Testis (tissue), 2 donors: ENCODE measurements at regions not wholly inside any gene's neighbourhood (a gene's known extent, or its start where the extent isn't known, plus 50 kb on each side); places are given as distances from the start of the nearest gene placed in this dataset.

Experiments used
- DNase-seq: peaks from one replicate; pipeline ENCODE4 v3.0.0-alpha.2; 2019
- H3K27ac ChIP-seq, 2 donors: fragments of 200-600 bp; sonication (generic); one replicate each; pipeline ENCODE4 v1.5.1; 2019
- H3K27me3 ChIP-seq: fragments of 200-600 bp; sonication (generic); one replicate; pipeline ENCODE4 v1.5.1; 2019
- H3K36me3 ChIP-seq: fragments of 200-600 bp; sonication (generic); one replicate; pipeline ENCODE4 v1.5.1; 2017; ENCODE audit warnings: low read depth; ENCODE audit errors: missing control alignments
- H3K4me1 ChIP-seq: fragments of 200-600 bp; sonication (generic); one replicate; pipeline ENCODE4 v1.5.1; 2019
- H3K4me3 ChIP-seq, 2 donors: fragments of 200-600 bp; sonication (generic); one replicate each; pipeline ENCODE4 v1.5.1; 2017 to 2019
- H3K9me3 ChIP-seq: fragments of 200-600 bp; sonication (generic); one replicate; pipeline ENCODE4 v1.5.1; 2017
- CTCF ChIP-seq, 3 experiments: fragments of 450-650 bp in 2 of 3; fragments of 200-600 bp in 1 of 3; sonication (generic) in 1 of 3; IDR thresholded peaks; one replicate each; pipeline ENCODE4 v1.5.1; 2016 to 2019; ENCODE audit warnings: antibody characterized with exemption in 3 of 3, mild to moderate bottlenecking in 2 of 3, moderate library complexity in 1 of 3
- POLR2A ChIP-seq: fragments of 450-650 bp; IDR thresholded peaks from one replicate; pipeline ENCODE4 v1.6.1; 2017; ENCODE audit warnings: antibody characterized with exemption, mild to moderate bottlenecking, moderate library complexity
- WGBS, 2 donors: methylation state at CpG; one replicate each; pipeline ENCODE4 v1.1.5; 2018; 5-methylcytosine and 5-hydroxymethylcytosine counted together
- intact Hi-C: fragments of 100-400 bp; cut with DNase I; formaldehyde crosslinking; loops from one replicate; pipeline ENCODE4 v1.15.1; 2023; ENCODE audit warnings: low total_unique reads

GRCh38 chr14:87282266-87282665 lies 710.7 kb downstream of the GALC start:
- no peaks in the 10 kb centered on the region for H3K4me1 ChIP-seq
- TF ChIP-seq CTCF (IDR thresholded peaks at IDR 0.05): no peak
- no peak for TF ChIP-seq POLR2A
- intact Hi-C loops: no loop called here
- WGBS, 2 donors: 76 to 83% methylated on average over 5 of the region's 5 CpGs
- no peaks in the 10 kb centered on the region for H3K27me3 ChIP-seq
- H3K4me3 ChIP-seq: no peak overlapping the region
- no peaks in the 10 kb centered on the region for H3K9me3 ChIP-seq
- no peak overlapping the region for H3K27ac ChIP-seq
- no peak for DNase-seq
- no peaks in the 10 kb centered on the region for H3K36me3 ChIP-seq

DNA sequence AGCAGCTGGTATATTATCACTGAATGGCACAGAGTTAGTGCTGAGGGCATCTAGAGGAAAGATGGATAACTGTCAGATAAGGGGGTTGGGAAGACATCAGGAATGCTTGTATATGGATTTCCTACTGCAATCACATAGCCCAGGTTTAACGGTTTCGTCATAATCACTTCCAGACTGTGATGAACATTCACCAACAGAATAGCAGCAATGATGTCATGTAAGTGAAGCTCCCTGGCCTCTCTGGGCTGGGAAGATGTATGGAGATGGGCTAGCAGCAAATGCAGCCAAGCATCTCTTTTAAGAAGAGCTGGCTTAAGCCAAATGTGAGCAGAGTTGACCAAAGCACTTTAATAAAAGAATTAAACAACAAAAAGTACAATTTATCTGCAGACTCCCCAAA lies 714.6 kb downstream of the GALC start:
- Histone ChIP-seq H3K27me3 (no peaks in the 10 kb centered on the region), H3K4me3 (no peak overlapping the region), H3K9me3 (no peaks in the 10 kb centered on the region), H3K36me3 (no peaks in the 10 kb centered on the region), H3K4me1 (no peaks in the 10 kb centered on the region), H3K27ac (no peak overlapping the region)
- DNase-seq: no peak
- WGBS, 2 donors: 76 to 93% methylated on average over 2 of the region's 2 CpGs
- intact Hi-C loops: no loop called here
- TF ChIP-seq POLR2A: no peak
- no peak for TF ChIP-seq CTCF (IDR thresholded peaks at IDR 0.05)

GRCh38 chr14:87271331-87271730 lies 721.7 kb downstream of the GALC start:
- no peaks in the 10 kb centered on the region for H3K9me3 ChIP-seq
- no peaks in the 10 kb centered on the region for H3K27me3 ChIP-seq
- 41 to 74% methylated on average over 2 of the region's 2 CpGs for WGBS, 2 donors
- TF ChIP-seq CTCF (IDR thresholded peaks at IDR 0.05) (no peak), POLR2A (no peak)
- no peaks in the 10 kb centered on the region for H3K36me3 ChIP-seq
- intact Hi-C loops: no loop called here
- H3K4me3 ChIP-seq: no peak overlapping the region
- no peaks in the 10 kb centered on the region for H3K4me1 ChIP-seq
- DNase-seq: no peak
- no peak overlapping the region for H3K27ac ChIP-seq

DNA sequence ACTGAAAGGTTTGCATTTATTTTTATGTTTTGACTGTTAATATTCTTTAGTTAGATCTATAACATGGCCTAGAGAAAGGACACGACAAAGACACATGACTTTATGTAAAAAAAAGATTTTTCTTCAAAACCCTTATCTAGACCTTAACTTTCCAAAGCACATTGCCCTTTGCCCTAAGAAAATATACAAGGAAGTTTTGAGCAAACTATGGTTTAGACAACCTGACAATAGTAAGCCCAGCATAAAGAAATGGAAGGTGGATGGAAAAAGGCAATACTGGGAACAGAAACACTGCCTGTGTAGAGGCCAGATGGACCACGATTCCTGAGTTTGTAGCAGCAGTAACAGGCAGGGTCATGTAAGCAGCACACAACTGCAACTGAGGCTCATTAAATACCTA lies 724.0 kb downstream of the GALC start:
- Histone ChIP-seq H3K9me3 (no peaks in the 10 kb centered on the region), H3K4me3 (no peak overlapping the region), H3K4me1 (no peaks in the 10 kb centered on the region), H3K36me3 (no peaks in the 10 kb centered on the region), H3K27me3 (no peaks in the 10 kb centered on the region), H3K27ac (no peak overlapping the region)
- WGBS, 2 donors: 72 to 91% methylated on average over 2 of the region's 2 CpGs
- no peak for DNase-seq
- intact Hi-C loops: no loop called here
- TF ChIP-seq POLR2A (no peak), CTCF (IDR thresholded peaks at IDR 0.05) (no peak)

DNA sequence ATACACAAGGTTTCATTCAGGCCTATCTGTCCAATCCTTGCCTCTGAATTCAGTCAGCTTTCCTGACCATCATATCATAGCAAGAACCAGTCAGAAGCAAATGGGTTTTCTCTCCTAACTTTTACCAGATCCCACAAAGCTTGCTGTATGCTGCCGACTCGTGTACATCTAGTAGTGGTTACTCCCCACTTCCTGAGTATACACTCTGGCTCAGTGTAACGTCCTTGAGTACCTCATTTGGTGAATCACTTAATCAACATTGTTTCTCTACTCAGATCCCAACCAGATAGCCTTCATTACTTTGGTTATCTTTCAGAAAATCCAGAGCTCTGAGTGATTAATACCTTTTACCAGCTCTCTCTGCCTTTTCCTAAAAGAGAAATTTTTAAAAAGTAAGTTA lies 728.2 kb downstream of the GALC start:
- WGBS, 2 donors: 71 to 81% methylated on average over 3 of the region's 3 CpGs
- H3K9me3 ChIP-seq: no peaks in the 10 kb centered on the region
- H3K4me1 ChIP-seq: no peaks in the 10 kb centered on the region
- DNase-seq: no peak
- intact Hi-C loops: no loop called here
- TF ChIP-seq CTCF (IDR thresholded peaks at IDR 0.05) (no peak), POLR2A (no peak)
- H3K27ac ChIP-seq: no peak overlapping the region
- H3K36me3 ChIP-seq: no peaks in the 10 kb centered on the region
- no peaks in the 10 kb centered on the region for H3K27me3 ChIP-seq
- no peak overlapping the region for H3K4me3 ChIP-seq
